ENCODE measurements at regions not wholly inside any gene's neighbourhood (a gene's known extent, or its start where the extent isn't known, plus 50 kb on each side); places are given as distances from the start of the nearest gene placed in this dataset.

DNA sequence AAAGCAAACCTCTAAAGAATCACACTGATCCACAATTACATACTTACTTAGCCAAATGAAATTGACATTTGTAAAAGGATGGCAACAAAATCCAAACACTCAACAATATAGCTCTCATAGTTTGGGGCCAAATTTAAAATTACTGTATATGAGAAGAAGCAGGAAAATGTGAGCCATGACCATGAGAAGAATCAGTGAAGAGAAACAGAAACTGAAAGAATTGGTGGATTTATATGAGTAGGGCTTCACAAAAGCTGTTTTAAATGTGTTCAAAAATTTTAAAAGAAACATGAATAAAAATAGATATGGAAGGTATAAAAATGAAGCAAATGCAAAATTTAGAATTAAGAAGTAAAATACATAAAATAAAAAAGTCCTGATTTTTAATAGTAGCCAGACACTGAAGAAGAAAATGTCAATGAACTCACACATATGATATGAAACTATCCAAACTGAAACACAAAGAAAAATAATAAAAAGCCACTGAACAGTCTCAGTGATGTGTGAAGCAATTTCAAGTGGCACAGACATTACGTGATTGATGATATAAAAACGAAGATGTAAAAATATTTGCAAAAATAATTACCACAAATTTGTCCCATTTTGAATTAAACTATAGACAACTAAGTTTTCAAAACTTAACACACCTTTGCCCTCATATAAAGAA lies 87.9 kb upstream of the MDGA2 start:
- peak; percentile 87 for FAIRE-seq

DNA sequence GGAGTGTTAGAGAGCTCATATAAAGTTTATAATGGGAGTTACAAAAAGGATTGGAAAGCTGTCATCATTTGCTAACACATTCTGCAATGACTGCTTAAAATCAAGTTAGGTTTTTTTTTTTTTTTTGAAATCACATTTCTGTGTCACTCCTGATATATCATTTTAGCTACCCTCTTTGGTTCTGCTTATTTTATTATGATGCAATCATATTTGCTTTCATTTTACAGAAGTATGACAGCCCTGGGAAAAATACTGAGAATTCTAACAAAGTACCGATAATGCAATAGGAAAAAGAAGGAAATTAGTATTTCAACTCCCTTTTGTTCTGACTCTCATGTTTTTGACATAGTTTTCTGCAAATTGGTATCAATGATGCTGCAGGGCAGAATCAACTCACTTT lies 71.6 kb upstream of the MDGA2 start:
- no peak for FAIRE-seq

DNA sequence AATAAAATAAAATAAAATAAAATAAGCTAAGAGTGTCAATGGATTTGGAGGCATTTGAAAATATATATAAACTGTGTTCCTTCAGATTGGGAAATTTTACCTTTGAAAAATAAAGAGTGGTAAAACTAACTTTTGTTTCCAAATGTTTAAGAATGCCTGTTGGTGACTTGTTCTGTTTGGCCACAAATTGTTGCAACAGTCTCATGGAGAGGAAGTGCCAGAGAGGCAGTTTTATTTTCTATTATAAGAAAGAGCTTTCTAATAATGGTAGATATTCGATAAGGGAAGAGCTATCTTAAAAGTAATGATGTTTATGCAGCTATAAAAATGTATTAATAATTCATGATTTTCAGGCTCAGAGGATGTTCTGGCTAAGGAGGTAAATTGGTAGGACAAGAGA lies 68.8 kb upstream of the MDGA2 start:
- FAIRE-seq = no peak

DNA sequence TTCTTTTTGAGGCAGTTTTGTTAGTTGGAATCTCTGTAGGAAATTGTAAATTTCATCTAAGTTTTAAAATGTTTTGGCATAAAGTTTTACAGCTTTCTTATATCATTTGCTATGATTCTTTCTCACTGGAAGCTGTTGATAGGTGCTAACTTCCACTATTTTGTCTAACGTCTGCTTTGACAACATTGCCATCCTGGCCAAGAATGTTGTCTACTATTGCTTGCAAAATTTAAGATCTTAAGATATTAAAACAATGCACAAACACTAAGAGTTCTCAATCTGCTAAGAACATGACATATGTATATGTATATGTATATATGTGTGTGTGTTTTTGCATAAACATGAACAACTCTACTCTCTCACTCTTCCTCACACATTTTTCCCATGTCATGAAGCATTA lies 64.1 kb upstream of the MDGA2 start:
- no peak for FAIRE-seq

DNA sequence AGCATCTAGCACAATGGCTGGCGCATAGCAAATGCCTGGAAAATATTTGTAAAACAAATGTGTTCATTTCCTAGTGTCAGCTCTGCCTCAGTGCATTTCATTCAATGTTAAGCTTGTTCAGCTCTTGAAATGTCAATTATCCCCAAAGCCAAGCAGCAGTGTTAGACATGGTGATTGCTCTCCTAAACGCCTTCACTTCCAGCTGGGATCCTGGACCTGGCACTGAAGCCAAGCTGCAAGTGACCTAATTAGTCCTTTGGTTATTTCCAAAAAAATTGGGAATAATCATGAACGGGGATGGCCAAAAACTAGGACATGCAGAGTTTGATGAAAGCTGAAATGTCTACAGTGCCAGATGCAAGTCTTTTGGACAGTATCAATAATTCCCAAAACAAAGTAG lies 54.9 kb upstream of the MDGA2 start:
- FAIRE-seq = no peak
